SU-DHL-6 (cell line): ENCODE measurements at regions not wholly inside any gene's neighbourhood (a gene's known extent, or its start where the extent isn't known, plus 50 kb on each side); places are given as distances from the start of the nearest gene placed in this dataset.

Source experiments
- CTCF ChIP-seq: fragments of 200-600 bp; sonication (generic); IDR thresholded peaks from one replicate; pipeline ENCODE4 v1.5.1; 2017; ENCODE audit warnings: antibody characterized with exemption, mild to moderate bottlenecking, low read length, moderate library complexity; ENCODE audit not compliant: insufficient read depth, poor library complexity, severe bottlenecking
- EZH2phosphoT487 ChIP-seq: fragments of 200-600 bp; sonication (generic), shearing (Covaris generic); conservative IDR thresholded peaks from 2 replicates; pipeline ENCODE4 v1.6.1; 2018; ENCODE audit warnings: mild to moderate bottlenecking, antibody characterized with exemption, low read length, moderate library complexity, mixed read lengths

- TF ChIP-seq CTCF = no peak
- no peak for TF ChIP-seq EZH2phosphoT487
These were observed 242.0 kb upstream of the ARRDC4 start for GRCh38 chr15:97718509-97718908.
